MM.1S (cell line): ENCODE measurements at regions not wholly inside any gene's neighbourhood (a gene's known extent, or its start where the extent isn't known, plus 50 kb on each side); places are given as distances from the start of the nearest gene placed in this dataset.

ENCODE experiments used
- DNase-seq: peaks from one replicate; pipeline ENCODE4 v3.0.0-alpha.2; 2015
- H2AFZ ChIP-seq: fragments of 300-600 bp; sonication (generic); 2 replicates; pipeline ENCODE4 v1.6.0; 2016; ENCODE audit warnings: antibody characterized with exemption, low read length
- H3F3A ChIP-seq: fragments of 300-600 bp; sonication (generic); 2 replicates; pipeline ENCODE4 v1.6.1; 2016; ENCODE audit warnings: mild to moderate bottlenecking, antibody characterized with exemption, low read length, moderate library complexity, mixed read lengths; ENCODE audit not compliant: insufficient read depth
- H3K27ac ChIP-seq: fragments of 300-600 bp; sonication (generic); 2 replicates; pipeline ENCODE4 v1.5.1; 2016; ENCODE audit warnings: mild to moderate bottlenecking, low read length
- H3K27me3 ChIP-seq: fragments of 300-600 bp; sonication (generic); replicated peaks from 2 replicates; pipeline ENCODE4 v1.6.0; 2016; ENCODE audit warnings: low read length; ENCODE audit not compliant: insufficient read depth
- H3K36me3 ChIP-seq: fragments of 300-600 bp; sonication (generic); replicated peaks from 2 replicates; pipeline ENCODE4 v1.6.1; 2016; ENCODE audit warnings: mild to moderate bottlenecking, low read length, mixed read lengths; ENCODE audit not compliant: insufficient read depth
- H3K4me1 ChIP-seq: fragments of 300-600 bp; sonication (generic); 2 replicates; pipeline ENCODE4 v1.6.1; 2016; ENCODE audit warnings: low read length, mixed read lengths
- H3K4me2 ChIP-seq: fragments of 300-600 bp; sonication (generic); 2 replicates; pipeline ENCODE4 v1.6.0; 2016; ENCODE audit warnings: low read depth, low read length
- H3K4me3 ChIP-seq: fragments of 300-600 bp; sonication (generic); 2 replicates; pipeline ENCODE4 v1.5.1; 2016; ENCODE audit warnings: low read length, mixed read lengths
- H3K79me2 ChIP-seq: fragments of 300-600 bp; sonication (generic); 2 replicates; pipeline ENCODE4 v1.6.1; 2016; ENCODE audit warnings: mixed run types, low read length, mixed read lengths
- H3K9ac ChIP-seq: fragments of 300-600 bp; sonication (generic); 2 replicates; pipeline ENCODE4 v1.6.1; 2016; ENCODE audit warnings: low read length, mixed read lengths
- H3K9me2 ChIP-seq: fragments of 300-600 bp; sonication (generic); replicated peaks from 2 replicates; pipeline ENCODE4 v1.6.1; 2016; ENCODE audit warnings: mild to moderate bottlenecking, low read length, mixed read lengths; ENCODE audit not compliant: insufficient read depth
- H3K9me3 ChIP-seq: fragments of 300-600 bp; sonication (generic); replicated peaks from 2 replicates; pipeline ENCODE4 v1.6.1; 2016; ENCODE audit warnings: mild to moderate bottlenecking, low read length, mixed read lengths; ENCODE audit not compliant: insufficient read depth
- H4K20me1 ChIP-seq: fragments of 300-600 bp; sonication (generic); 2 replicates; pipeline ENCODE4 v1.6.1; 2016; ENCODE audit warnings: mild to moderate bottlenecking, low read length, moderate library complexity, mixed read lengths; ENCODE audit not compliant: insufficient read depth
- EZH2 ChIP-seq: fragments of 300-600 bp; sonication (generic); optimal IDR thresholded peaks from 2 replicates; pipeline ENCODE3; 2017; ENCODE audit warnings: low read depth, mild to moderate bottlenecking, antibody characterized with exemption, low read length, mixed read lengths
- EZH2phosphoT487 ChIP-seq: fragments of 300-600 bp; sonication (generic); IDR thresholded peaks from 2 replicates; pipeline ENCODE4 v1.6.1; 2018; ENCODE audit warnings: antibody characterized with exemption, low read length
- TF ChIP-seq, protein P1 (sequence below): fragments of 300-600 bp; sonication (generic); IDR thresholded peaks from 2 replicates; pipeline ENCODE4 v1.5.1; 2016; ENCODE audit warnings: antibody characterized with exemption, low read length, mixed read lengths

DNA sequence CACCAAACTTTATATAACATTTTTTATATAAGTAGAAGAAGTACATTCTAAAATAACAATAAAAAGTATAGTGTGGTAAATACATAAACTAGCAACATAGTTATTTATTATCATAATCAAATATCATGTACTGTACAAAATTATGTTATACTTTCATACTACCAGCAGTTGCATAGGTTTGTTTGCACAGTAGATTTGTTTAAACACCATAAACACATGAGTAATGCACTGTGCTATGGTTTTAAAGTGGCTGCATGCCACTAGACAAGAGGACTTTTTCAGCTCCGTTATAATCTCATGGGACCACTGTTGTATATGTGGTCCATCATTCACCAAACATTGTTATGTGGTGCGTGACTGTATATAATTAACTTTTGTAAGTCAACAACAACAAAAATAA is 137.6 kb downstream of the DRD1 start:
- no peak overlapping the region for H2AFZ ChIP-seq
- no peaks in the 10 kb centered on the region for H3K36me3 ChIP-seq
- H3K9ac ChIP-seq, result no peak overlapping the region
- DNase-seq, result no peak
- no peaks in the 10 kb centered on the region for H3K9me2 ChIP-seq
- TF ChIP-seq EZH2 (no peak), EZH2phosphoT487 (no peak)
- TF ChIP-seq, protein P1, sequence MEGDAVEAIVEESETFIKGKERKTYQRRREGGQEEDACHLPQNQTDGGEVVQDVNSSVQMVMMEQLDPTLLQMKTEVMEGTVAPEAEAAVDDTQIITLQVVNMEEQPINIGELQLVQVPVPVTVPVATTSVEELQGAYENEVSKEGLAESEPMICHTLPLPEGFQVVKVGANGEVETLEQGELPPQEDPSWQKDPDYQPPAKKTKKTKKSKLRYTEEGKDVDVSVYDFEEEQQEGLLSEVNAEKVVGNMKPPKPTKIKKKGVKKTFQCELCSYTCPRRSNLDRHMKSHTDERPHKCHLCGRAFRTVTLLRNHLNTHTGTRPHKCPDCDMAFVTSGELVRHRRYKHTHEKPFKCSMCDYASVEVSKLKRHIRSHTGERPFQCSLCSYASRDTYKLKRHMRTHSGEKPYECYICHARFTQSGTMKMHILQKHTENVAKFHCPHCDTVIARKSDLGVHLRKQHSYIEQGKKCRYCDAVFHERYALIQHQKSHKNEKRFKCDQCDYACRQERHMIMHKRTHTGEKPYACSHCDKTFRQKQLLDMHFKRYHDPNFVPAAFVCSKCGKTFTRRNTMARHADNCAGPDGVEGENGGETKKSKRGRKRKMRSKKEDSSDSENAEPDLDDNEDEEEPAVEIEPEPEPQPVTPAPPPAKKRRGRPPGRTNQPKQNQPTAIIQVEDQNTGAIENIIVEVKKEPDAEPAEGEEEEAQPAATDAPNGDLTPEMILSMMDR, result no peak
- no peaks in the 10 kb centered on the region for H3F3A ChIP-seq
- H3K4me2 ChIP-seq, result no peak overlapping the region
- no peaks in the 10 kb centered on the region for H4K20me1 ChIP-seq
- H3K27ac ChIP-seq, result no peak overlapping the region
- H3K4me3 ChIP-seq, result no peak overlapping the region
- no peaks in the 10 kb centered on the region for H3K27me3 ChIP-seq
- H3K79me2 ChIP-seq, result no peaks in the 10 kb centered on the region
- H3K9me3 ChIP-seq, result no peaks in the 10 kb centered on the region
- no peaks in the 10 kb centered on the region for H3K4me1 ChIP-seq

DNA sequence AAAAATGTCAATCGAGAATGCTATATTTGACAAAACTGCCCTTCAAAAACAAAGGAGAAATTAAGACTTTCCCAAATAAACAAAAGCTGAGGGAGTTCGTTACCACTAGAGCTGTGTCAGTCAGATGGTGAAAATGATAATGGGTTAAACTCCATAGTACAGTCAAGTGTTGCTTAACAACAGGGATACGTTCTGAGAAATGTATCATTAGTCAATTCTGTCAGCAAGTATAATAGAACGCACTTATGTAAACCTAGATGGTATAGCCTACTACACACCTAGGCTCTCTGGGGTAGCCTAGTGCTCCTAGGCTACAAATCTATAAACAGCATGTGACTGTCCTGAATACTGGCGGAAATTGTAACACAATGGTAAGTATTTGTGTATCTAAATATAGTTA is 138.7 kb downstream of the DRD1 start:
- no peaks in the 10 kb centered on the region for H3K9me2 ChIP-seq
- no peaks in the 10 kb centered on the region for H3K79me2 ChIP-seq
- TF ChIP-seq EZH2, result no peak
- no peak for TF ChIP-seq EZH2phosphoT487
- TF ChIP-seq, protein P1, result no peak
- H3K9ac ChIP-seq, result no peak overlapping the region
- H3K27ac ChIP-seq, result no peak overlapping the region
- H3K27me3 ChIP-seq, result no peaks in the 10 kb centered on the region
- H3K4me3 ChIP-seq, result no peak overlapping the region
- no peaks in the 10 kb centered on the region for H4K20me1 ChIP-seq
- H3K4me2 ChIP-seq, result no peak overlapping the region
- H3F3A ChIP-seq, result no peaks in the 10 kb centered on the region
- no peaks in the 10 kb centered on the region for H3K9me3 ChIP-seq
- H3K4me1 ChIP-seq, result no peaks in the 10 kb centered on the region
- no peak for DNase-seq
- no peaks in the 10 kb centered on the region for H3K36me3 ChIP-seq
- H2AFZ ChIP-seq, result no peak overlapping the region

DNA sequence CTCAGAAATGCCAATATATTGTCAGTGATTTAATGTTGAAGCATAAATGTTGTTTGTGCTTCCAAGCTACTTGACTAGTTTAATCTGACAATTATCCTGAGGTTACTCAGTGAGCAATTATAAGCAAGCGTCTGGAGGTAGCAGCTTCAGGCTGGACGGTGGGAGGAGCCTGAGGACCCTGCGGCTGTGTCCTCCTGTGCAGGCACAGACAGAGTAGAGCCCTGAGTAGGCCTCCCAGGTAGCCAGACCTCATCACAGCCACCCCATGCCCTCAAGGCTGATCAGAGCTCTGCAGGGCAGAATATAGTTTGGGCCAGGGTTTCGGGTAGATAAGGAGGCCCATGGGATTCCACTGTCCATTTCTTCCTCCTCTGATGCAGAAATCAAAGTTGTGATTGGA is 153.6 kb downstream of the DRD1 start:
- TF ChIP-seq, protein P1, result no peak
- TF ChIP-seq EZH2phosphoT487, result no peak
- TF ChIP-seq EZH2, result no peak
- Histone ChIP-seq H2AFZ (no peak overlapping the region), H3K79me2 (no peaks in the 10 kb centered on the region), H3K9me2 (no peaks in the 10 kb centered on the region), H3K36me3 (no peaks in the 10 kb centered on the region), H3K4me3 (no peak overlapping the region), H3K27me3 (no peaks in the 10 kb centered on the region), H3K9ac (no peak overlapping the region), H3K4me2 (no peak overlapping the region), H4K20me1 (no peaks in the 10 kb centered on the region), H3F3A (no peaks in the 10 kb centered on the region), H3K27ac (no peak overlapping the region), H3K9me3 (no peaks in the 10 kb centered on the region), H3K4me1 (no peaks in the 10 kb centered on the region)
- no peak for DNase-seq
